ENCODE measurements at regions not wholly inside any gene's neighbourhood (a gene's known extent, or its start where the extent isn't known, plus 50 kb on each side); places are given as distances from the start of the nearest gene placed in this dataset.

DNA sequence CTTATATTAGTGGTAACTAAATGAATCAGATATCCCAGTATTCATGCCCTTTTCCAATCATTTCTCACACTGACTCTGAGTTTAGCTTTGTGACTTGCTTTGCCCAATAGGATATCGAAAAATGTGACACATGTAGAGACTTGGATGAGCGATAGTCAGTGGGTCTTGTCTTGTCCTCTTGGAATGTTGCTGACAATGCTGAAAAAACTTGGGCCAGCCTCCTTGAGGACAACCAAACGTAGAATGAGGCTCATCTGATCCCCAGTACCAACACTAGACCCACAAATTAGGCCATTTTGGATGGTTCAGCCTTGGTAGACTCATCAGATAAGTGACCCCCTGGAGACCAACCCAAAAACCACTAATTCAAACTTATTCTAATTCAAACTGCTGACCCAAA is 351.0 kb downstream of the GRIN2B start:
- 77 to 78% methylated on average over 3 of the region's 3 CpGs for WGBS, 2 donors
- H3K4me3 ChIP-seq = no peak overlapping the region
- H3K9ac ChIP-seq (ENCODE audit: insufficient read depth in 1 of 2, low read length in 2 of 2) = no peak overlapping the region
- H3K9me3 ChIP-seq (ENCODE audit: control insufficient read depth in 4 of 4, insufficient read depth in 3 of 4, low read length in 3 of 4) = peaks cover 0 to 2% (median 0%) of the 10 kb centered on the region in 4 donors
- no peak for ATAC-seq (ENCODE audit: insufficient read depth, low FRiP score)
- no peak overlapping the region for H3K27ac ChIP-seq (ENCODE audit: low read depth in 1 of 2, low read length in 1 of 2)
- no peaks in the 10 kb centered on the region for H3K36me3 ChIP-seq (ENCODE audit: control insufficient read depth in 4 of 4, insufficient read depth in 4 of 4, low read length in 4 of 4)
- no peak for DNase-seq
- no peaks in the 10 kb centered on the region for H3K4me1 ChIP-seq (ENCODE audit: control insufficient read depth in 5 of 5, insufficient read depth in 5 of 5, low read length in 5 of 5)
- no peaks in the 10 kb centered on the region for H3K27me3 ChIP-seq (ENCODE audit: control insufficient read depth in 3 of 3, insufficient read depth in 3 of 3, low read length in 2 of 3)
- TF ChIP-seq, protein P1, sequence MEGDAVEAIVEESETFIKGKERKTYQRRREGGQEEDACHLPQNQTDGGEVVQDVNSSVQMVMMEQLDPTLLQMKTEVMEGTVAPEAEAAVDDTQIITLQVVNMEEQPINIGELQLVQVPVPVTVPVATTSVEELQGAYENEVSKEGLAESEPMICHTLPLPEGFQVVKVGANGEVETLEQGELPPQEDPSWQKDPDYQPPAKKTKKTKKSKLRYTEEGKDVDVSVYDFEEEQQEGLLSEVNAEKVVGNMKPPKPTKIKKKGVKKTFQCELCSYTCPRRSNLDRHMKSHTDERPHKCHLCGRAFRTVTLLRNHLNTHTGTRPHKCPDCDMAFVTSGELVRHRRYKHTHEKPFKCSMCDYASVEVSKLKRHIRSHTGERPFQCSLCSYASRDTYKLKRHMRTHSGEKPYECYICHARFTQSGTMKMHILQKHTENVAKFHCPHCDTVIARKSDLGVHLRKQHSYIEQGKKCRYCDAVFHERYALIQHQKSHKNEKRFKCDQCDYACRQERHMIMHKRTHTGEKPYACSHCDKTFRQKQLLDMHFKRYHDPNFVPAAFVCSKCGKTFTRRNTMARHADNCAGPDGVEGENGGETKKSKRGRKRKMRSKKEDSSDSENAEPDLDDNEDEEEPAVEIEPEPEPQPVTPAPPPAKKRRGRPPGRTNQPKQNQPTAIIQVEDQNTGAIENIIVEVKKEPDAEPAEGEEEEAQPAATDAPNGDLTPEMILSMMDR (IDR thresholded peaks at IDR 0.05; ENCODE audit: control extremely low read depth, extremely low read depth) = no peak

GRCh38 chr12:13628067-13628466 is 353.3 kb downstream of the GRIN2B start:
- H3K4me1 ChIP-seq (ENCODE audit: control insufficient read depth in 5 of 5, insufficient read depth in 5 of 5, low read length in 5 of 5) = peaks cover 0 to 1% (median 0%) of the 10 kb centered on the region in 5 donors
- no peak overlapping the region for H3K4me3 ChIP-seq
- ATAC-seq (ENCODE audit: insufficient read depth, low FRiP score) = no peak
- H3K9me3 ChIP-seq (ENCODE audit: control insufficient read depth in 4 of 4, insufficient read depth in 3 of 4, low read length in 3 of 4) = peaks cover 0 to 2% (median 0%) of the 10 kb centered on the region in 4 donors
- no peaks in the 10 kb centered on the region for H3K27me3 ChIP-seq (ENCODE audit: control insufficient read depth in 3 of 3, insufficient read depth in 3 of 3, low read length in 2 of 3)
- no peaks in the 10 kb centered on the region for H3K36me3 ChIP-seq (ENCODE audit: control insufficient read depth in 4 of 4, insufficient read depth in 4 of 4, low read length in 4 of 4)
- DNase-seq = no peak
- whole genome bisulfite sequencing, 2 donors = 92 to 95% methylated on average over 1 of the region's 1 CpG
- no peak overlapping the region for H3K27ac ChIP-seq (ENCODE audit: low read depth in 1 of 2, low read length in 1 of 2)
- H3K9ac ChIP-seq (ENCODE audit: insufficient read depth in 1 of 2, low read length in 2 of 2) = no peak overlapping the region
- TF ChIP-seq, protein P1 (IDR thresholded peaks at IDR 0.05; ENCODE audit: control extremely low read depth, extremely low read depth) = no peak

- Histone ChIP-seq H3K27ac (ENCODE audit: low read depth in 1 of 2, low read length in 1 of 2) (no peak overlapping the region), H3K9ac (ENCODE audit: insufficient read depth in 1 of 2, low read length in 2 of 2) (no peak overlapping the region), H3K36me3 (ENCODE audit: control insufficient read depth in 4 of 4, insufficient read depth in 4 of 4, low read length in 4 of 4) (no peaks in the 10 kb centered on the region), H3K4me3 (no peak overlapping the region), H3K27me3 (ENCODE audit: control insufficient read depth in 3 of 3, insufficient read depth in 3 of 3, low read length in 2 of 3) (no peaks in the 10 kb centered on the region), H3K4me1 (ENCODE audit: control insufficient read depth in 5 of 5, insufficient read depth in 5 of 5, low read length in 5 of 5) (peaks cover 0 to 1% (median 0%) of the 10 kb centered on the region in 5 donors), H3K9me3 (ENCODE audit: control insufficient read depth in 4 of 4, insufficient read depth in 3 of 4, low read length in 3 of 4) (peaks cover 0 to 2% (median 0%) of the 10 kb centered on the region in 4 donors)
- DNase-seq (no peak), ATAC-seq (ENCODE audit: insufficient read depth, low FRiP score) (no peak)
- TF ChIP-seq, protein P1 (IDR thresholded peaks at IDR 0.05; ENCODE audit: control extremely low read depth, extremely low read depth) = no peak
- WGBS, 2 donors = 54 to 84% methylated on average over 3 of the region's 3 CpGs
Observed at GRCh38 chr12:13627536-13627935, 353.9 kb downstream of the GRIN2B start.

DNA sequence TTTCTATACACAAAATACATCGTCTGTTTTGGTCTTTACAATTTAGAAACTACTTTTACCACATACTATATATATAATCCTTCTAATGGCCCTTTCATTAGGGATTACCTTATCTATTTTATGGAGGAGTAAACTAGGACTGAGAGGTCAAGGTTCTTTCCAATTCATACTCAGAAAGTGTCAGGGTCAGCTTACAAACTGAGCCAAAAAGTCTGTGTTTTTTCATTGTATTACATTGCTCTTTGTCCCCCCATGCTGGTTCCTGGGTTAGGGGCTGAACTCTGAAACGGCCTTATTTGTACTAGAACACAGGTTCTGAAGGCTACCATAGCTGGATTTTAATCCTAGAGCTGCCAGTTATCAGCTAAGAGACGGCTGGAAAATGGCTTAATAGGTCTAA is 368.1 kb downstream of the GRIN2B start:
- ATAC-seq (ENCODE audit: insufficient read depth, low FRiP score) (no peak), DNase-seq (no peak)
- Histone ChIP-seq H3K27me3 (ENCODE audit: control insufficient read depth in 3 of 3, insufficient read depth in 3 of 3, low read length in 2 of 3) (no peaks in the 10 kb centered on the region), H3K4me3 (no peak overlapping the region), H3K36me3 (ENCODE audit: control insufficient read depth in 4 of 4, insufficient read depth in 4 of 4, low read length in 4 of 4) (no peaks in the 10 kb centered on the region), H3K9me3 (ENCODE audit: control insufficient read depth in 4 of 4, insufficient read depth in 3 of 4, low read length in 3 of 4) (no peaks in the 10 kb centered on the region), H3K9ac (ENCODE audit: insufficient read depth in 1 of 2, low read length in 2 of 2) (no peak overlapping the region), H3K27ac (ENCODE audit: low read depth in 1 of 2, low read length in 1 of 2) (no peak overlapping the region), H3K4me1 (ENCODE audit: control insufficient read depth in 5 of 5, insufficient read depth in 5 of 5, low read length in 5 of 5) (no peaks in the 10 kb centered on the region)
- TF ChIP-seq, protein P1 (IDR thresholded peaks at IDR 0.05; ENCODE audit: control extremely low read depth, extremely low read depth) = no peak
- 75 to 86% methylated on average over 3 of the region's 3 CpGs for WGBS, 2 donors
